Spinal cord (tissue), 9 donors: ENCODE measurements at regions not wholly inside any gene's neighbourhood (a gene's known extent, or its start where the extent isn't known, plus 50 kb on each side); places are given as distances from the start of the nearest gene placed in this dataset.
A peak's percentile ranks its signal among the peaks of the same experiment; 100 is the strongest.

ENCODE experiments used
- DNase-seq, 6 donors: peaks; one replicate each; pipeline versions ENCODE4 v3.0.0 to v3.0.0-alpha.2; 2013 to 2015; ENCODE audit warnings: low spot score in 6 of 6, low read depth in 4 of 6
- H3K27ac ChIP-seq: one replicate; pipeline ENCODE4 v1.5.1; 2013; ENCODE audit warnings: low read depth, low read length, control low read depth
- H3K27me3 ChIP-seq: one replicate; pipeline ENCODE4 v1.6.1; 2013; ENCODE audit warnings: low read length; ENCODE audit not compliant: control insufficient read depth, insufficient read depth
- H3K36me3 ChIP-seq: one replicate; pipeline ENCODE4 v1.6.1; 2013; ENCODE audit warnings: low read length; ENCODE audit not compliant: control insufficient read depth, insufficient read depth
- H3K4me1 ChIP-seq: one replicate; pipeline ENCODE4 v1.6.1; 2013; ENCODE audit warnings: low read length; ENCODE audit not compliant: control insufficient read depth, insufficient read depth
- H3K4me3 ChIP-seq: one replicate; pipeline ENCODE4 v1.5.1; 2013; ENCODE audit warnings: low read depth, low read length, control low read depth
- H3K9me3 ChIP-seq: one replicate; pipeline ENCODE4 v1.6.1; 2013; ENCODE audit warnings: low read length; ENCODE audit not compliant: control insufficient read depth, insufficient read depth
- WGBS: methylation state at CpG from one replicate; pipeline ENCODE4 v1.1.5; 2013; ENCODE audit warnings: missing lambda C conversion rate; ENCODE audit not compliant: insufficient coverage; 5-methylcytosine and 5-hydroxymethylcytosine counted together
- donor health status: healthy.

DNA sequence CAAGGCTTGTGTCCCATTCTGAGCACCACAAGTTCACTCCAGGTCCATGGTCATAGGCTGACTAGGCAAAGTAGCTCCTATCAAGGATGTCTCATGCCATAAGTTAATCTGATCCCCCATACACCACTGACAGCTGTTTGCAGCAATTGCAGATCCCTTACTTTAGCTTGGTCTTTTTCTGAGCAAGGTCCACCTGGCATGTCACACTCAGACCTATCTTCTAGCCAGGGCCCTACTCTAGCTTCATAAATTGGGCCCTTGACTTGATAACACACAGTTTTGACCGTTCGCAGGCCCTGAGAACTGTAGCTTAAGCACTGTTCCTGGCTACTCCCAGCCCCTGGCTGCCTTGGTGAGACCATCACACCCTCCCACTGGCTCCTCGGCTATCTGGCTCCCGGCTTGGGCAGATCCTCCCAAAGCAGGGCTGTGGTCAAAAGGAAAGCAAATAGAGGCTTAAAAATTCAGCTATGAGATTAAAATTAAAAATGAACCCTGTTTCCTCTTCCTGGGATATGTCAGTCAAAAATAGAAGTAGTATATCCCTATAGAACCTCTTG, 427.4 kb downstream of the RAB28 start:
- no peak overlapping the region for H3K27ac ChIP-seq
- no peak overlapping the region for H3K4me3 ChIP-seq
- no peaks in the 10 kb centered on the region for H3K36me3 ChIP-seq
- H3K27me3 ChIP-seq, result no peaks in the 10 kb centered on the region
- no peaks in the 10 kb centered on the region for H3K9me3 ChIP-seq
- 89% methylated on average over 2 of the region's 4 CpGs for WGBS
- H3K4me1 ChIP-seq, result no peaks in the 10 kb centered on the region
- no peak for DNase-seq

DNA sequence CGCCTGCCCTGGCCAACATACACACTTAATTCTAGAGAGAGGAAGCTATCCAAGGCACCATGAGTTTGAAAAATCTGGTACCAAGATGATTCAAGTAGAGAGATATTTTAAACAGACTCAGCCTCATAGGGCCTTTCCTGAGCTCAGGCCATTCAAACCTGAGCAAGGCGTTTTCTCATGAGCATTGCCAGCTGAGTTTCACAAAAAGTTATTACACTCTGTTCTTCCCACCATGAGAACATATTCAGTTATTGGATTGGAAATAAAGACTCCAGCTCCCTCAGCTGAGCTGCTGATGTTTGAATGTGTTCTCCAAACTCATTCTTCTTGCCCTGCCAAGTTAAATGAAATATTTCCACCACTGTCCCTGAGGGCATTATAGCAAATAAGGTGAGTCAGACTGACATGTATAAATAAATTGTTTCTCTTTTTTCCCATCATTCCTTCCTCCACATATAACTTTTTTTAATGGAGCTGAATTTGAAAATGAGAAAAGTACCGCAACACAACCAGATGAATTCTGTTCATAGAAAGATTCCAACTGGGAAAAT, 429.6 kb downstream of the RAB28 start:
- Histone ChIP-seq H3K27ac (no peak overlapping the region), H3K9me3 (no peaks in the 10 kb centered on the region), H3K4me1 (no peaks in the 10 kb centered on the region), H3K27me3 (no peaks in the 10 kb centered on the region), H3K4me3 (no peak overlapping the region), H3K36me3 (no peaks in the 10 kb centered on the region)
- WGBS, result 100% methylated on average over 1 of the region's 3 CpGs
- DNase-seq, result no peak

DNA sequence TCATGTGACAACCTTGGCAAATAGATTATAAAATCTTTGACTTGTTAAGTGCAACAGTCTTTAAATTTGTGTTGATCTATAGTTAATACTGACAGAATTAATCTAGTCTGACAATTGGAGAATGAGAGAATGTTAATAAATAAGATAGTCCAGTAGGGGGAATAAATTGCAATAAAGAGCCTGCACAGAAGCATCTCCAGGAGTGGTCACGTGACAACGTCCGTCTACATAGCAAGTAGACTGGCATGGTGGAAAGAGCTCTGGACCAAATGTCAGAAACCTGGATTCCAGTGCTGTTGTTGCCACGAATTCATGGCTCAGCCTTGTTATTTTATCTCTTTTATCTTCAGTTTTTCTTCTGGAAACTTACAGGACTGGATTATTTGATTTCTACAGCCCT, 436.5 kb downstream of the RAB28 start:
- H3K4me3 ChIP-seq, result no peak overlapping the region
- 80% methylated on average over 4 of the region's 4 CpGs for WGBS
- DNase-seq, result no peak

DNA sequence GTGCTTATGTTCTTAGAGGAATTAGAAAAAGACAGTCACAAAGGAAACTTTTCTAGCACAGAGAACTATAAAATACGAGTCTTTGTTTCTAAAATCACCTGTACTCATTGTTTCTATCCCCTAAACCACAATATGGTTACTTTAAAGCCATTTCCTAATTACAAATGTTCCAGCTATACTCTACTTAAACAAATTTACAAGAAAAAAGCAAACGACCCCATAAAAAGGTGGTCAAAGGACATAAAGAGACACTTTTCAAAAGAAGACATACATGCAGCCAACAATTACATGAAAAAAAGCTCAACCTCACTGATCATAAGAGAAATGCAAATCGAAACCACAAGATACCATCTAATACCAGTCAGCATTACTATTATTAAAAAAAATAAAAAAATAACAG, 447.3 kb downstream of the RAB28 start:
- Histone ChIP-seq H3K27ac (no peak overlapping the region), H3K4me3 (no peak overlapping the region), H3K27me3 (no peaks in the 10 kb centered on the region), H3K36me3 (no peaks in the 10 kb centered on the region), H3K4me1 (no peaks in the 10 kb centered on the region), H3K9me3 (no peaks in the 10 kb centered on the region)
- 88% methylated on average over 1 of the region's 3 CpGs for WGBS
- no peak for DNase-seq

More for the DNA sequence above, 436.5 kb downstream of the RAB28 start:
- H3K4me1 ChIP-seq, result no peaks in the 10 kb centered on the region
- H3K36me3 ChIP-seq, result no peaks in the 10 kb centered on the region
- no peaks in the 10 kb centered on the region for H3K27me3 ChIP-seq
- H3K27ac ChIP-seq, result no peak overlapping the region
- no peaks in the 10 kb centered on the region for H3K9me3 ChIP-seq

DNA sequence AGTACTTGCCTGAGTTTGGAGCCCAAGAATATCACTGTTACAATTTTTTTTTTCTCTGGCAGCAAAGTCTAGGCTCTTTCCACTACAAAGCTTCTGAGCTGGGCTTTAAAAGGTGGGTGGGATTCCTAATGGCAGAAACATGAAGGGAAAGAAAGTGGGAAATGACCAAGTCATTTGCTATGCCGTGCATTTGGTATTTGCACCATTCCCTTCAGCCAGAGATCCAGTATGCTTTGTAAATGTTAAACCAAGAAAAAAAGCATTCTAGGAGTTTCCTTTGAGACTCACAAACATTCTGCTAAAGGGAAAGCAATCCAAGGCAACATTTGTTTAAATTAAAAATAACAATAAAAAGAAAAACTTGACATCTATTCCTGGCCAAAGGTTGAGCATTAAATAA, 451.2 kb downstream of the RAB28 start:
- Histone ChIP-seq H3K27ac (no peak overlapping the region), H3K9me3 (no peaks in the 10 kb centered on the region), H3K4me1 (no peaks in the 10 kb centered on the region), H3K36me3 (no peaks in the 10 kb centered on the region), H3K27me3 (no peaks in the 10 kb centered on the region), H3K4me3 (no peak overlapping the region)
- peak in 2 of 6 donors; percentile 8 to 45 for DNase-seq
- no CpG with 5 or more reads among the region's 1 CpG for WGBS

DNA sequence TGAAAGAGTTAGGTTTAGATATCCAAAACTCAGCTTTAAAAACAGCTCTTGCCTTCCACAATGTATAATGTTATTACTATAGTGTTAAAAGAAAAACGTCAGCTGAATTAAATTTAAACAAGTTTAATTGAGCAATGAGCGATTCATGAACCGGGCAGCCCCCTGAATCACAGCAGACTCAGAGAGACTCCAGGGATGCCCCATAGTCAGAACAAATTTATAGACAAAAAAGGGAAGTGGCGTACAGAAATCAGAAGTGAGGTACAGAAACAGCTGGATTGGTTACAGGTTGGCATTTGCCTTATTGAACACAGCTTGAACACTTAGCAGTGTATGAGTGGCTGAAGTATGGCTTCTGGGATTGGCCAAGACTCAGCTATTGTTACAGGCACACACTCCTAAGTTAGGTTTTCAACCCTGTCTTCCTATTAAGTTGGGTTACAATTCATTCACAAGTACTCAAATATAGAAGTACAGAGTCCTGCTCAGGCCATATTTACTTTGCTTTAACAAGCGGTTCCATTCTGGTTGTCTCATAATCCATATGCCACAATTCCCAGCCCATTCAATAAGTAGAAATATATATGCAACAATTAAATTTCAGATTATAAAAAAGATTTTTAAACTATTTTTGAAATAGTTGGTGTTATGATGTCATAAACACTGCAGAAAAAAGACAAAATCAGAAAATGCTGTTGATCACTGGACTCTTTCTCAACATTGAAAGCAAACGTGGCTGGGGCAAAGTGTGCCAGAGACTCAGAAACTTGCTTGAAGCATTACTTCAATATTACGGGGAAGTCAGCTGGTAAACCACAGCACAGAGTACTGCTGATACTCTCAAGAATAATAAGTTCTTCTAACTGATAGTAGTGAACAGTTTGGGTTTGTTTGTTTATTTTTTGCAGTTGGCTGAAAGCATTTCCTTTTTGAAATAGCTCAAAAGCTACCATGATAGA, 459.7 kb downstream of the RAB28 start:
- no peak for DNase-seq
- 88% methylated on average over 4 of the region's 7 CpGs for WGBS
- no peaks in the 10 kb centered on the region for H3K36me3 ChIP-seq
- H3K9me3 ChIP-seq, result no peaks in the 10 kb centered on the region
- no peak overlapping the region for H3K4me3 ChIP-seq
- H3K27ac ChIP-seq, result no peak overlapping the region
- no peaks in the 10 kb centered on the region for H3K4me1 ChIP-seq
- H3K27me3 ChIP-seq, result no peaks in the 10 kb centered on the region

DNA sequence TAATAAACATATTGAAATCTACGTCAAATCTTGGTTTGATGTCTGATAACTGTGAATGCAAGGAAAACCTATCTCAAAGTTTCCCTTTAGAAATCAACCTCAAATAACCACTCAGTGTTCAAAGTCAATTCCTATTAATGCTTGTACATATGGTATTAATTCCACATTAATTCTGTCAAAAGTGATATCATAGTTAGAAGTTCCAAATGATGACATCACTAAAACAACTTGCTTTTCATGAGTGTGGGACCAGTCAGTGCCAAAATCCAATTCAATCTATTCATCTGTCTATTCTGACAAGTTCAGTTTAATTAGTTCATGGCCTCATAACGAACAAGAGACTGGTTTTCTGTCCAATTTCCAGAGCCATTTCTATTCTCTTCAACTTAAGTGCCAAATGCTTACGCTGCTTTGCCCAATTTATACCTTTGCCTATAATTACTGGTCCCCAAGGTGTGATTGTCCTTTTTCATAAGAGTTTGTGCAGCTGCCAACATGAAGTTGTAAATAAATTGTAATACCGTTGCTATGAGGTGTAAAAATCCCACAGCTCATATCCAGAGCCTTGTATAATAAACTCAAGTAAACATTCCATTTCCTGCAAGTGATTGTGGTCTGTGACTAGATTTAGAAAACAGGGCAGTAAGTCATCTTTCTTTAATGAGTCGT, 476.2 kb downstream of the RAB28 start:
- Histone ChIP-seq H3K4me3 (no peak overlapping the region), H3K36me3 (no peaks in the 10 kb centered on the region), H3K27ac (no peak overlapping the region), H3K9me3 (no peaks in the 10 kb centered on the region), H3K27me3 (no peaks in the 10 kb centered on the region), H3K4me1 (no peaks in the 10 kb centered on the region)
- whole genome bisulfite sequencing, result 67% methylated on average over 1 of the region's 5 CpGs
- DNase-seq, result peak in 4 of 6 donors; percentile 24 to 94 (median 38)

DNA sequence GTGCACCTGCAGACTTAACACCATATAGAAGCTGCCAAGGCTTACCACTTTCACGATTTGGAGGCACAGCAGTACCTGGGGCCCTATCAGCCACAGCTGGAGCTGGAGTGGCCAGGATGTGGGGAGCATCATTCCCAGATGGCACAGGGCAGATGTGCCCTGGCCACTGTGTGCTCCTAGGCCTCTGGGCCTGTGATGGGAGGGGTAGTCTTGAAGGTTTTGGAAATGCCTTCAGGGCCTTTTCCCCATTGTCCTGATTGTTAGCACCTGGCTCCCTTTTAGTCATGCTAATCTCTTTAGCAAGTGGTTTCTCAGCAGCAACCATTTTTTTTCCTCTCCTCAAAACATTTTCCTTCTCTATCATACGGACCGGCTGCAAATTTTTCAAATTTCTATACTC, 490.2 kb downstream of the RAB28 start:
- DNase-seq, result no peak
- H3K27me3 ChIP-seq, result no peaks in the 10 kb centered on the region
- no peak overlapping the region for H3K4me3 ChIP-seq
- no peak overlapping the region for H3K27ac ChIP-seq
- 93% methylated on average over 3 of the region's 3 CpGs for whole genome bisulfite sequencing
- no peaks in the 10 kb centered on the region for H3K4me1 ChIP-seq
- no peaks in the 10 kb centered on the region for H3K36me3 ChIP-seq
- no peaks in the 10 kb centered on the region for H3K9me3 ChIP-seq

DNA sequence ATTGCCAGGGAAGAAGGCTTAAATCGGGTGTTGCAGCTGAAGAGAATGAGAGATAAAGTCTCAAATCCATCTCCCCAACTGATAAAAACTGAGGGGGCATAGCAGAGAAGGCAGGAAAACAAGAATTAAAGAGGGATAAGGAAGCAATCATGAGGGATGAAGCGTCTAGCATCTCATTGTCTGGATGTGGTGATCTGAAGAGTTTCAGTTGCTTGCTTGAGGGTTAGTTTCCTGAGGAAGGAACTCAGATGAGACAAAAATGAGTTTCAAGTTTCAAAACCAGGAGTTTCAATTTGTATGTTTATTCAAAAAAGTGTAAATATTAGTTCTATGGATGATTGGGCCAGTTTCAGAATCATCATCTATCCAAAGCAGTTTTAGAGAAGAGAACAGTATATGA, 496.9 kb downstream of the RAB28 start:
- WGBS, result 86% methylated on average over 1 of the region's 2 CpGs
- no peaks in the 10 kb centered on the region for H3K27me3 ChIP-seq
- no peaks in the 10 kb centered on the region for H3K4me1 ChIP-seq
- no peak for DNase-seq
- H3K27ac ChIP-seq, result no peak overlapping the region
- H3K36me3 ChIP-seq, result no peaks in the 10 kb centered on the region
- H3K9me3 ChIP-seq, result no peaks in the 10 kb centered on the region
- no peak overlapping the region for H3K4me3 ChIP-seq
